A549 (cell line): ENCODE measurements at regions not wholly inside any gene's neighbourhood (a gene's known extent, or its start where the extent isn't known, plus 50 kb on each side); places are given as distances from the start of the nearest gene placed in this dataset.
A peak's percentile ranks its signal among the peaks of the same experiment; 100 is the strongest.

Source experiments
- ATAC-seq, 2 experiments: fragments of 200-7000 bp in 1 of 2; fragments of >200 bp in 1 of 2; cut with Nextera tagmentation in 1 of 2; cut with Tn5 transposase in 1 of 2; 3 replicates each; pipeline versions ENCODE4 v1.8.0 to v1.9.1; 2018 to 2020; ENCODE audit warnings: mild to moderate bottlenecking in 1 of 2, moderate library complexity in 1 of 2
- CTCF ChIA-PET: fragments of 300-600 bp; sonication (Branson Sonifier 250); formaldehyde crosslinking; extraction: SDS; loops from one replicate; lab custom pipeline; 2021; ENCODE audit warnings: antibody characterized with exemption, inconsistent platforms; lab: Yijun Ruan, JAX
- POLR2A ChIA-PET: fragments of 350-600 bp; formaldehyde crosslinking; extraction: SDS; loops from one replicate; lab custom pipeline; 2021; ENCODE audit warnings: antibody characterized with exemption, inconsistent platforms; lab: Yijun Ruan, JAX
- DNase-seq, 2 experiments: peaks; one replicate each; pipeline versions ENCODE4 v3.0.0 to v3.0.0-alpha.2; 2011 to 2016; ENCODE audit warnings: low read depth in 1 of 2, low spot score in 1 of 2
- FAIRE-seq: peaks from 2 replicates; lab custom pipeline; 2011; peaks lifted over from hg19 to GRCh38; lab: Jason Lieb, UNC
- H3K27ac ChIP-seq, 2 experiments: fragments of >200 bp; sonication (Bioruptor Twin); formaldehyde crosslinking; 3 replicates each; pipeline ENCODE4 v1.5.1; 2016 to 2017
- H3K4me1 ChIP-seq: fragments of >200 bp; sonication (Bioruptor Twin); formaldehyde crosslinking; 3 replicates; pipeline ENCODE4 v1.6.1; 2016
- H3K4me2 ChIP-seq: fragments of >200 bp; sonication (Bioruptor Twin); formaldehyde crosslinking; 3 replicates; pipeline ENCODE4 v1.6.1; 2016
- H3K4me3 ChIP-seq: fragments of >200 bp; sonication (Bioruptor Twin); formaldehyde crosslinking; 3 replicates; pipeline ENCODE4 v1.5.1; 2016
- H3K9me3 ChIP-seq: fragments of >200 bp; sonication (Bioruptor Twin); formaldehyde crosslinking; 3 replicates; pipeline ENCODE4 v1.6.1; 2016
- BHLHE40 ChIP-seq: IDR thresholded peaks from 2 replicates; pipeline ENCODE4 v1.6.1; 2012; ENCODE audit warnings: low read depth, low read length, inconsistent platforms
- CEBPB ChIP-seq, 2 experiments: fragments of >200 bp in 1 of 2; sonication (Bioruptor Twin) in 1 of 2; formaldehyde crosslinking in 1 of 2; IDR thresholded peaks; 2 replicates each; pipeline ENCODE4 v1.6.1; 2012 to 2016
- CHD4 ChIP-seq: fragments of 200-600 bp; sonication (generic); IDR thresholded peaks from 2 replicates; pipeline ENCODE4 v1.6.1; 2016; ENCODE audit warnings: antibody characterized with exemption, mild to moderate bottlenecking, borderline replicate concordance
- GATA3 ChIP-seq: IDR thresholded peaks from 2 replicates; pipeline ENCODE4 v1.6.1; 2012; ENCODE audit warnings: borderline replicate concordance
- NR3C1 ChIP-seq: fragments of >200 bp; sonication (Bioruptor Twin); formaldehyde crosslinking; IDR thresholded peaks from 3 replicates; pipeline ENCODE4 v1.6.1; 2017
- PHF8 ChIP-seq: fragments of 200-600 bp; sonication (generic); IDR thresholded peaks from 2 replicates; pipeline ENCODE4 v1.6.1; 2016; ENCODE audit warnings: low read depth, mild to moderate bottlenecking, antibody characterized with exemption, moderate library complexity, borderline replicate concordance
- RAD21 ChIP-seq, 2 experiments: fragments of >200 bp in 1 of 2; sonication (Bioruptor Twin) in 1 of 2; formaldehyde crosslinking in 1 of 2; IDR thresholded peaks in 1 of 2; conservative IDR thresholded peaks in 1 of 2; 2 replicates in 1 of 2; 3 replicates in 1 of 2; pipeline ENCODE4 v1.6.1; 2012 to 2018; ENCODE audit warnings: inconsistent platforms in 1 of 2
- SMC3 ChIP-seq: fragments of >200 bp; sonication (Bioruptor Twin); formaldehyde crosslinking; IDR thresholded peaks from 3 replicates; pipeline ENCODE4 v1.6.1; 2018; ENCODE audit warnings: inconsistent platforms
- SREBF2 ChIP-seq: fragments of 450-650 bp; IDR thresholded peaks from 2 replicates; pipeline ENCODE4 v1.6.1; 2014; ENCODE audit warnings: mild to moderate bottlenecking, moderate library complexity
- TP53 ChIP-seq: fragments of 250-450 bp; sonication (Bioruptor Pico); IDR thresholded peaks from 2 replicates; pipeline ENCODE4 v1.5.0; 2021; ENCODE audit warnings: mild to moderate bottlenecking, moderate library complexity
- ZC3H11A ChIP-seq: fragments of 450-650 bp; IDR thresholded peaks from 2 replicates; pipeline ENCODE4 v1.6.1; 2014; ENCODE audit warnings: antibody characterized with exemption, mild to moderate bottlenecking
- ZSCAN20 ChIP-seq: fragments of 250-450 bp; sonication (Bioruptor Pico); IDR thresholded peaks from 2 replicates; pipeline ENCODE4 v1.8.0; 2022; ENCODE audit warnings: mild to moderate bottlenecking, moderate library complexity
- WGBS: methylation state at CpG from one replicate; pipeline ENCODE4 v1.1.6; 2017; ENCODE audit errors: missing lambda C conversion rate; 5-methylcytosine and 5-hydroxymethylcytosine counted together
- TF ChIP-seq, protein P1 (sequence below): fragments of >200 bp; sonication (Bioruptor Twin); formaldehyde crosslinking; IDR thresholded peaks from 3 replicates; pipeline ENCODE4 v1.5.1; 2016
- TF ChIP-seq, protein P2 (sequence below): IDR thresholded peaks from 2 replicates; pipeline ENCODE4 v1.6.1; 2012
- TF ChIP-seq, protein P3 (sequence below): IDR thresholded peaks from 2 replicates; pipeline ENCODE4 v1.6.1; 2012; ENCODE audit warnings: low read depth, borderline replicate concordance
- TF ChIP-seq, protein P4 (sequence below): fragments of 450-650 bp; IDR thresholded peaks from 2 replicates; pipeline ENCODE4 v1.6.1; 2014; ENCODE audit warnings: antibody characterized with exemption
- TF ChIP-seq, protein P5 (sequence below): fragments of 200-600 bp; sonication (generic); IDR thresholded peaks from 2 replicates; pipeline ENCODE4 v1.6.1; 2016; ENCODE audit warnings: antibody characterized with exemption, mild to moderate bottlenecking, moderate library complexity
- TF ChIP-seq, protein P6 (sequence below): IDR thresholded peaks from 2 replicates; pipeline ENCODE4 v1.6.1; 2012
- TF ChIP-seq, protein P7 (sequence below): fragments of 150-350 bp; IDR thresholded peaks from 2 replicates; pipeline ENCODE4 v1.6.1; 2014; ENCODE audit warnings: low read depth, mild to moderate bottlenecking, low read length

DNA sequence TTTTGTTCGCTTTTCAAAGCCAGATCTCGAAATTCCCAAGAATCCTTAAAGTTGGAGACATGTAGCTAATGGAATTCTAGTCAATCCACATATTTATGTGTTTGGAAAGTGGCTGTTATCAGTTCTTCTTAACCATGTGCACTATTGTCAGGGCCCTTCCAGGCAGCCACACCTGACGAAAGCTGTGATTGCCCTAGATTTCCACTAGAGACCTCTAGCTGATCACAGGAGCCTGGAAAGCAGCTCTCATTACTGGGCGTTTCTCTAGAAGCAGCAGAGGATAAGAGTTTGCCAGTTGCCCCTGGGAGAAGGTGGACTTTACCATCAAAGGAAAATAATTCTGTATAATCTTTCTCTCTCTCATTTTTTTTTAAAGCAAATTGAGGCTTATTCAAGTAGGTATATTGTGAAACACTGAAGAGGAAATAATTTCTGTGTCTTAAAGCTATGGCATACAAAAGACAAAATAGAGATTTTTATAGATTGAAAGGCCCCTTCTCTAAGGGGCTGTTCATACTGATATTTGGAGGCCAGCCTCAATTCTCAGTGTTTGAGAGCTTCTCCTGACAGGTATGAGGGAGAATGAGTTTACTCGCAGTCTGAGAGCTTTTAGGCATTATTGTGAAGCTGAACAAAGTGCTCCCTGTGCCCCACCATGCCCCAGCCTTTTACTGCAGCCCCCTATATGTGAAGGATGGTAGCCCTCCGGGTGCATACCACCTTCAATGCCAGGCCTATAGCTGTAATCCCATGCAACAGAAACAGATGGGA is 405.4 kb upstream of the ACTBL2 start:
- no peak overlapping the region for H3K4me3 ChIP-seq
- H3K4me1 ChIP-seq: peaks cover 36% of the 10 kb centered on the region
- CTCF ChIA-PET: interaction anchor here (0.6 to 10.3 kb wide), 64 partner anchors 10 to 982 kb away, joined by 3 to 147 read pairs (median 4); partner anchors contain the start of gene PLK2
- FAIRE-seq (no peak), ATAC-seq (peak; percentile 95 to 97), DNase-seq (peak; percentile 70 to 85)
- peak overlapping the region; percentile 31 for H3K4me2 ChIP-seq
- TF ChIP-seq ZC3H11A (no peak), ZSCAN20 (CRISPR knock-in tag) (0 out of 2 replicates have a peak, but pooled peaks have one; percentile 52), GATA3 (no peak), CHD4 (no peak), SREBF2 (no peak), CEBPB (IDR thresholded peaks at IDR 0.05) (no peak), PHF8 (no peak), NR3C1 (no peak), RAD21 (conservative IDR thresholded peaks at IDR 0.05 in 1 of 2, IDR thresholded peaks at IDR 0.05 in 1 of 2) (peak; percentile 94 to 97), BHLHE40 (no peak), SMC3 (peak; percentile 95), TP53 (CRISPR knock-in tag) (no peak)
- TF ChIP-seq, protein P1, sequence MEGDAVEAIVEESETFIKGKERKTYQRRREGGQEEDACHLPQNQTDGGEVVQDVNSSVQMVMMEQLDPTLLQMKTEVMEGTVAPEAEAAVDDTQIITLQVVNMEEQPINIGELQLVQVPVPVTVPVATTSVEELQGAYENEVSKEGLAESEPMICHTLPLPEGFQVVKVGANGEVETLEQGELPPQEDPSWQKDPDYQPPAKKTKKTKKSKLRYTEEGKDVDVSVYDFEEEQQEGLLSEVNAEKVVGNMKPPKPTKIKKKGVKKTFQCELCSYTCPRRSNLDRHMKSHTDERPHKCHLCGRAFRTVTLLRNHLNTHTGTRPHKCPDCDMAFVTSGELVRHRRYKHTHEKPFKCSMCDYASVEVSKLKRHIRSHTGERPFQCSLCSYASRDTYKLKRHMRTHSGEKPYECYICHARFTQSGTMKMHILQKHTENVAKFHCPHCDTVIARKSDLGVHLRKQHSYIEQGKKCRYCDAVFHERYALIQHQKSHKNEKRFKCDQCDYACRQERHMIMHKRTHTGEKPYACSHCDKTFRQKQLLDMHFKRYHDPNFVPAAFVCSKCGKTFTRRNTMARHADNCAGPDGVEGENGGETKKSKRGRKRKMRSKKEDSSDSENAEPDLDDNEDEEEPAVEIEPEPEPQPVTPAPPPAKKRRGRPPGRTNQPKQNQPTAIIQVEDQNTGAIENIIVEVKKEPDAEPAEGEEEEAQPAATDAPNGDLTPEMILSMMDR: peak; percentile 80
- TF ChIP-seq, protein P2, sequence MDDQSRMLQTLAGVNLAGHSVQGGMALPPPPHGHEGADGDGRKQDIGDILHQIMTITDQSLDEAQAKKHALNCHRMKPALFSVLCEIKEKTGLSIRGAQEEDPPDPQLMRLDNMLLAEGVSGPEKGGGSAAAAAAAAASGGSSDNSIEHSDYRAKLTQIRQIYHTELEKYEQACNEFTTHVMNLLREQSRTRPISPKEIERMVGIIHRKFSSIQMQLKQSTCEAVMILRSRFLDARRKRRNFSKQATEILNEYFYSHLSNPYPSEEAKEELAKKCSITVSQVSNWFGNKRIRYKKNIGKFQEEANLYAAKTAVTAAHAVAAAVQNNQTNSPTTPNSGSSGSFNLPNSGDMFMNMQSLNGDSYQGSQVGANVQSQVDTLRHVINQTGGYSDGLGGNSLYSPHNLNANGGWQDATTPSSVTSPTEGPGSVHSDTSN: no peak
- TF ChIP-seq, protein P3, sequence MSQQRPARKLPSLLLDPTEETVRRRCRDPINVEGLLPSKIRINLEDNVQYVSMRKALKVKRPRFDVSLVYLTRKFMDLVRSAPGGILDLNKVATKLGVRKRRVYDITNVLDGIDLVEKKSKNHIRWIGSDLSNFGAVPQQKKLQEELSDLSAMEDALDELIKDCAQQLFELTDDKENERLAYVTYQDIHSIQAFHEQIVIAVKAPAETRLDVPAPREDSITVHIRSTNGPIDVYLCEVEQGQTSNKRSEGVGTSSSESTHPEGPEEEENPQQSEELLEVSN: no peak
- TF ChIP-seq, protein P4, sequence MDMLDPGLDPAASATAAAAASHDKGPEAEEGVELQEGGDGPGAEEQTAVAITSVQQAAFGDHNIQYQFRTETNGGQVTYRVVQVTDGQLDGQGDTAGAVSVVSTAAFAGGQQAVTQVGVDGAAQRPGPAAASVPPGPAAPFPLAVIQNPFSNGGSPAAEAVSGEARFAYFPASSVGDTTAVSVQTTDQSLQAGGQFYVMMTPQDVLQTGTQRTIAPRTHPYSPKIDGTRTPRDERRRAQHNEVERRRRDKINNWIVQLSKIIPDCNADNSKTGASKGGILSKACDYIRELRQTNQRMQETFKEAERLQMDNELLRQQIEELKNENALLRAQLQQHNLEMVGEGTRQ: no peak
- TF ChIP-seq, protein P5, sequence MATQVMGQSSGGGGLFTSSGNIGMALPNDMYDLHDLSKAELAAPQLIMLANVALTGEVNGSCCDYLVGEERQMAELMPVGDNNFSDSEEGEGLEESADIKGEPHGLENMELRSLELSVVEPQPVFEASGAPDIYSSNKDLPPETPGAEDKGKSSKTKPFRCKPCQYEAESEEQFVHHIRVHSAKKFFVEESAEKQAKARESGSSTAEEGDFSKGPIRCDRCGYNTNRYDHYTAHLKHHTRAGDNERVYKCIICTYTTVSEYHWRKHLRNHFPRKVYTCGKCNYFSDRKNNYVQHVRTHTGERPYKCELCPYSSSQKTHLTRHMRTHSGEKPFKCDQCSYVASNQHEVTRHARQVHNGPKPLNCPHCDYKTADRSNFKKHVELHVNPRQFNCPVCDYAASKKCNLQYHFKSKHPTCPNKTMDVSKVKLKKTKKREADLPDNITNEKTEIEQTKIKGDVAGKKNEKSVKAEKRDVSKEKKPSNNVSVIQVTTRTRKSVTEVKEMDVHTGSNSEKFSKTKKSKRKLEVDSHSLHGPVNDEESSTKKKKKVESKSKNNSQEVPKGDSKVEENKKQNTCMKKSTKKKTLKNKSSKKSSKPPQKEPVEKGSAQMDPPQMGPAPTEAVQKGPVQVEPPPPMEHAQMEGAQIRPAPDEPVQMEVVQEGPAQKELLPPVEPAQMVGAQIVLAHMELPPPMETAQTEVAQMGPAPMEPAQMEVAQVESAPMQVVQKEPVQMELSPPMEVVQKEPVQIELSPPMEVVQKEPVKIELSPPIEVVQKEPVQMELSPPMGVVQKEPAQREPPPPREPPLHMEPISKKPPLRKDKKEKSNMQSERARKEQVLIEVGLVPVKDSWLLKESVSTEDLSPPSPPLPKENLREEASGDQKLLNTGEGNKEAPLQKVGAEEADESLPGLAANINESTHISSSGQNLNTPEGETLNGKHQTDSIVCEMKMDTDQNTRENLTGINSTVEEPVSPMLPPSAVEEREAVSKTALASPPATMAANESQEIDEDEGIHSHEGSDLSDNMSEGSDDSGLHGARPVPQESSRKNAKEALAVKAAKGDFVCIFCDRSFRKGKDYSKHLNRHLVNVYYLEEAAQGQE: no peak
- TF ChIP-seq, protein P6, sequence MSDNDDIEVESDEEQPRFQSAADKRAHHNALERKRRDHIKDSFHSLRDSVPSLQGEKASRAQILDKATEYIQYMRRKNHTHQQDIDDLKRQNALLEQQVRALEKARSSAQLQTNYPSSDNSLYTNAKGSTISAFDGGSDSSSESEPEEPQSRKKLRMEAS: peak; percentile 55; the same call in 1 of the 2 replicates
- TF ChIP-seq, protein P7, sequence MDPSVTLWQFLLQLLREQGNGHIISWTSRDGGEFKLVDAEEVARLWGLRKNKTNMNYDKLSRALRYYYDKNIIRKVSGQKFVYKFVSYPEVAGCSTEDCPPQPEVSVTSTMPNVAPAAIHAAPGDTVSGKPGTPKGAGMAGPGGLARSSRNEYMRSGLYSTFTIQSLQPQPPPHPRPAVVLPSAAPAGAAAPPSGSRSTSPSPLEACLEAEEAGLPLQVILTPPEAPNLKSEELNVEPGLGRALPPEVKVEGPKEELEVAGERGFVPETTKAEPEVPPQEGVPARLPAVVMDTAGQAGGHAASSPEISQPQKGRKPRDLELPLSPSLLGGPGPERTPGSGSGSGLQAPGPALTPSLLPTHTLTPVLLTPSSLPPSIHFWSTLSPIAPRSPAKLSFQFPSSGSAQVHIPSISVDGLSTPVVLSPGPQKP: no peak
- WGBS: 34% methylated on average over 6 of the region's 6 CpGs
- no peaks in the 10 kb centered on the region for H3K9me3 ChIP-seq
- peak overlapping the region; percentile 71 to 86 for H3K27ac ChIP-seq
- POLR2A ChIA-PET: interaction anchor here (0.6 to 2.0 kb wide), 12 partner anchors 109 to 590 kb away, joined by 3 to 49 read pairs (median 6); partner anchors contain the start of gene PLK2
